SH-SY5Y (cell line): ENCODE measurements at regions not wholly inside any gene's neighbourhood (a gene's known extent, or its start where the extent isn't known, plus 50 kb on each side); places are given as distances from the start of the nearest gene placed in this dataset.

Experiments
- GATA2 ChIP-seq: IDR thresholded peaks from 2 replicates; pipeline ENCODE4 v1.6.1; 2011; ENCODE audit warnings: mild to moderate bottlenecking, low read depth, low read length
- GATA3 ChIP-seq: IDR thresholded peaks from 2 replicates; pipeline ENCODE4 v1.6.1; 2011; ENCODE audit warnings: low read depth, mild to moderate bottlenecking, low read length, moderate library complexity

DNA sequence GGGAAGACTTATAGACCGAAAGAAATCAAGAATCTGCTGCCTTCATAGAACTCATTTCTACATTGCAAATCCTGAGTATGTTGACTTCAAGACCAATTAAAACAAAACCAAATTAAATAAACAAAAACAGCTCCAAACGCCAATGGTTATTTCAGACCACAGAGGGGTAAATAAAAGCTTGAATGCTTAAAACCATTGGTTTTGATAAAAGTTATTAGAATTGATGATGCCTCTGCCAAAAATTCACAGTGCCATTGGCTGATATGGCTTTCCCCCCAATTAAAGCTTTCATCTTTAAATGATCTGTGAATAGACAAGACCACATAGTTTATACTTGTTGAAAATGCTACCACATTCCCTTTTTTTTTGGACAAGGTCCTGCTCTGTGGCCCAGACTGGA lies 188.5 kb downstream of the NFKBIZ start:
- TF ChIP-seq GATA2 (no peak), GATA3 (no peak)
